Spleen (tissue), 7 donors: ENCODE measurements at regions not wholly inside any gene's neighbourhood (a gene's known extent, or its start where the extent isn't known, plus 50 kb on each side); places are given as distances from the start of the nearest gene placed in this dataset.

ENCODE experiments used
- CTCF ChIP-seq, 11 experiments: fragments of 200-600 bp in 7 of 11; fragments of 450-650 bp in 4 of 11; sonication (generic) in 4 of 11; IDR thresholded peaks in 8 of 11; conservative IDR thresholded peaks in 3 of 11; 1 replicate in 7 of 11; 2 replicates in 4 of 11; pipeline versions ENCODE4 v1.4.0 to v1.8.0; 2016 to 2021; ENCODE audit warnings: antibody characterized with exemption in 11 of 11, inconsistent platforms in 4 of 11, mild to moderate bottlenecking in 1 of 11
- POLR2A ChIP-seq, 3 donors: fragments of 450-650 bp; IDR thresholded peaks; one replicate each; pipeline ENCODE4 v1.5.1; 2017; ENCODE audit warnings: antibody characterized with exemption in 3 of 3, mild to moderate bottlenecking in 1 of 3
- POLR2AphosphoS5 ChIP-seq, 3 donors: sonication (generic); formaldehyde crosslinking; IDR thresholded peaks; one replicate each; pipeline ENCODE4 v1.5.1; 2017; ENCODE audit warnings: antibody characterized with exemption in 3 of 3
- donor health status: DM: no; HTN: no; CAD: no; lungs with moderate emphysema.
- donor health status: DM: no; HTN: no; CAD: no.
- donor health status: DM: no; HTN: no; CAD: no.

GRCh38 chr11:29956076-29956556 lies 60.7 kb downstream of the KCNA4 start:
- TF ChIP-seq CTCF (IDR thresholded peaks at IDR 0.05 in 8 of 11, conservative IDR thresholded peaks at IDR 0.05 in 3 of 11), result no peak
- TF ChIP-seq POLR2A (IDR thresholded peaks at IDR 0.05), result no peak
- no peak for TF ChIP-seq POLR2AphosphoS5 (IDR thresholded peaks at IDR 0.05)
